ENCODE measurements at regions not wholly inside any gene's neighbourhood (a gene's known extent, or its start where the extent isn't known, plus 50 kb on each side); places are given as distances from the start of the nearest gene placed in this dataset.

DNA sequence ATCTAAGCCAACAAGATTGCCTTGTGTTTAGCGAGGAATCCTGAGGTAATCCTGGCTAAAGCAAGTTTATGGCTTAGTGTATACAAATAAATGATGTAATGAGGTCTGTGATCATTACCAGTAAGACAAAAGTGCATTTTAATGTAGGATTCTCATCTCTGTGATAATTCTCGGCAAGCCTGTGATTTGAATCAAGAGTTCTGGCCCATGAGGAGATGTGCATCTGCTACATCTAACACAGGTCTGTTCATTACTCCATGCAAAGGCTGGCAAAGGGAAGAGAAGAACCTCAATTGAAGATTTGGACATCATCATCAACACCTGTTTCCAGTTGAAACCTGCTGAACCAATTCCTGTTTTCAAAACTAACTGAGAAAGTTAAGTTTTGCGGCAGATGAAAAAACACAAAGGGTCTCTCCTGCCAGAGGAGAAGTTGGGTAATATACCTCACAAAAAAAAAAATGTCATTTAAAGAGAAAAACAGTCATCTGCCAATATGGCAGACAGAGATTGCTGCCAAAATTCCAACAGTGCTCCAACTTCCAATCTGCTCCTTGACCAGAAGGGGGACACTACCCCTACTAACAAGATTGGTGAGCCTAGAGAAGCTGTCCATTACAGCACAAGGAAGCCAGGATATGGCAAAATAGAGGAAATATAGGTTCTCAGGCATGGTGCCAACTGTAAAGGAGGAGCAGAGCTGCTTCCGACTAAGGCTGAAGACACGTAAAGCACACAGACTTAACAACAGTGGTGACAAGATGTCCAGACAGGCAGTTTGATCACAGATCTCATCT lies 453.7 kb downstream of the TTLL7 start:
- H3K9ac ChIP-seq (ENCODE audit: low read depth, low read length): no peak overlapping the region
- H2BK15ac ChIP-seq (ENCODE audit: low read depth, low read length): no peak overlapping the region
- H4K5ac ChIP-seq (ENCODE audit: low read depth, low read length): no peak overlapping the region
- dilution Hi-C loops (cut with HindIII; ENCODE audit: low sequenced_read_pairs, unreplicated experiment) (no loop called here), intact Hi-C loops (cut with micrococcal nuclease) (no loop called here), in situ Hi-C loops (cut with MboI; ENCODE audit: low sequenced_read_pairs) (no loop called here)
- no peak overlapping the region for H3K14ac ChIP-seq (replicated peaks; ENCODE audit: low read depth, low read length)
- no peak overlapping the region for H3K56ac ChIP-seq (ENCODE audit: extremely low read depth, insufficient read depth, low read length)
- H4K8ac ChIP-seq (ENCODE audit: low read depth in 2 of 2, low read length in 2 of 2): no peak overlapping the region
- H3K18ac ChIP-seq (ENCODE audit: low read depth, low read length): no peak overlapping the region
- no peak for ATAC-seq (ENCODE audit: low read depth)
- H4K20me1 ChIP-seq (ENCODE audit: insufficient read depth, low read length): no peaks in the 10 kb centered on the region
- no peaks in the 10 kb centered on the region for H3K9me1 ChIP-seq (ENCODE audit: insufficient read depth, low read length)
- WGBS, 2 experiments (ENCODE audit: extremely low coverage in 2 of 2, insufficient read length in 1 of 2): 82% methylated on average over 2 of the region's 5 CpGs; no CpG with 5 or more reads in 1 of the 2 experiments
- TF ChIP-seq RFX5 (IDR thresholded peaks at IDR 0.05; ENCODE audit: low read depth, low read length) (no peak), MXI1 (IDR thresholded peaks at IDR 0.05; ENCODE audit: borderline replicate concordance, low read depth, low read length) (no peak), MAZ (IDR thresholded peaks at IDR 0.05; ENCODE audit: borderline replicate concordance, low read depth, low read length) (no peak), RCOR1 (IDR thresholded peaks at IDR 0.05; ENCODE audit: insufficient replicate concordance, low read length) (no peak), FOS (IDR thresholded peaks at IDR 0.05; ENCODE audit: low read depth, low read length) (no peak), BHLHE40 (IDR thresholded peaks at IDR 0.05; ENCODE audit: low read depth, low read length) (no peak), CHD1 (IDR thresholded peaks at IDR 0.05; ENCODE audit: low read depth, low read length) (no peak), MAFK (IDR thresholded peaks at IDR 0.05; ENCODE audit: low read depth, low read length) (no peak), RAD21 (IDR thresholded peaks at IDR 0.05; ENCODE audit: low read length) (no peak)
- TF ChIP-seq, protein P1, sequence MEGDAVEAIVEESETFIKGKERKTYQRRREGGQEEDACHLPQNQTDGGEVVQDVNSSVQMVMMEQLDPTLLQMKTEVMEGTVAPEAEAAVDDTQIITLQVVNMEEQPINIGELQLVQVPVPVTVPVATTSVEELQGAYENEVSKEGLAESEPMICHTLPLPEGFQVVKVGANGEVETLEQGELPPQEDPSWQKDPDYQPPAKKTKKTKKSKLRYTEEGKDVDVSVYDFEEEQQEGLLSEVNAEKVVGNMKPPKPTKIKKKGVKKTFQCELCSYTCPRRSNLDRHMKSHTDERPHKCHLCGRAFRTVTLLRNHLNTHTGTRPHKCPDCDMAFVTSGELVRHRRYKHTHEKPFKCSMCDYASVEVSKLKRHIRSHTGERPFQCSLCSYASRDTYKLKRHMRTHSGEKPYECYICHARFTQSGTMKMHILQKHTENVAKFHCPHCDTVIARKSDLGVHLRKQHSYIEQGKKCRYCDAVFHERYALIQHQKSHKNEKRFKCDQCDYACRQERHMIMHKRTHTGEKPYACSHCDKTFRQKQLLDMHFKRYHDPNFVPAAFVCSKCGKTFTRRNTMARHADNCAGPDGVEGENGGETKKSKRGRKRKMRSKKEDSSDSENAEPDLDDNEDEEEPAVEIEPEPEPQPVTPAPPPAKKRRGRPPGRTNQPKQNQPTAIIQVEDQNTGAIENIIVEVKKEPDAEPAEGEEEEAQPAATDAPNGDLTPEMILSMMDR (conservative IDR thresholded peaks at IDR 0.05; ENCODE audit: low read depth, low read length): no peak
- TF ChIP-seq, protein P2, sequence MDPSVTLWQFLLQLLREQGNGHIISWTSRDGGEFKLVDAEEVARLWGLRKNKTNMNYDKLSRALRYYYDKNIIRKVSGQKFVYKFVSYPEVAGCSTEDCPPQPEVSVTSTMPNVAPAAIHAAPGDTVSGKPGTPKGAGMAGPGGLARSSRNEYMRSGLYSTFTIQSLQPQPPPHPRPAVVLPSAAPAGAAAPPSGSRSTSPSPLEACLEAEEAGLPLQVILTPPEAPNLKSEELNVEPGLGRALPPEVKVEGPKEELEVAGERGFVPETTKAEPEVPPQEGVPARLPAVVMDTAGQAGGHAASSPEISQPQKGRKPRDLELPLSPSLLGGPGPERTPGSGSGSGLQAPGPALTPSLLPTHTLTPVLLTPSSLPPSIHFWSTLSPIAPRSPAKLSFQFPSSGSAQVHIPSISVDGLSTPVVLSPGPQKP (IDR thresholded peaks at IDR 0.05; ENCODE audit: borderline replicate concordance, low read depth, low read length): no peak
- TF ChIP-seq, protein P3, sequence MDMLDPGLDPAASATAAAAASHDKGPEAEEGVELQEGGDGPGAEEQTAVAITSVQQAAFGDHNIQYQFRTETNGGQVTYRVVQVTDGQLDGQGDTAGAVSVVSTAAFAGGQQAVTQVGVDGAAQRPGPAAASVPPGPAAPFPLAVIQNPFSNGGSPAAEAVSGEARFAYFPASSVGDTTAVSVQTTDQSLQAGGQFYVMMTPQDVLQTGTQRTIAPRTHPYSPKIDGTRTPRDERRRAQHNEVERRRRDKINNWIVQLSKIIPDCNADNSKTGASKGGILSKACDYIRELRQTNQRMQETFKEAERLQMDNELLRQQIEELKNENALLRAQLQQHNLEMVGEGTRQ (IDR thresholded peaks at IDR 0.05; ENCODE audit: low read depth, low read length): no peak
- POLR2A ChIA-PET (ENCODE audit: unreplicated experiment): no interaction called here
- CTCF ChIA-PET: no interaction called here
- no peaks in the 10 kb centered on the region for H3K79me1 ChIP-seq (ENCODE audit: low read depth in 1 of 2, low read length in 2 of 2)
- no peak overlapping the region for H2BK20ac ChIP-seq (ENCODE audit: low read depth, low read length)
- H2AK5ac ChIP-seq (ENCODE audit: low read depth, low read length): no peak overlapping the region
- H3K4me1 ChIP-seq (ENCODE audit: control insufficient read depth, insufficient read depth, low read length): no peaks in the 10 kb centered on the region
- no peaks in the 10 kb centered on the region for H3K27me3 ChIP-seq (ENCODE audit: control insufficient read depth, insufficient read depth, low read length)
- H2BK120ac ChIP-seq (ENCODE audit: low read depth, low read length): no peak overlapping the region
- H2AFZ ChIP-seq (replicated peaks; ENCODE audit: low read length, poor library complexity): no peak overlapping the region
- H3K27ac ChIP-seq (ENCODE audit: insufficient read depth, low read length): no peak overlapping the region
- no TSS peak for BruUV-seq (replicated peaks)
- peaks cover 3% of the 10 kb centered on the region; the same call in 1 of the 2 replicates for H3K9me3 ChIP-seq (ENCODE audit: control insufficient read depth, insufficient read depth, low read length)
- H3K36me3 ChIP-seq (ENCODE audit: control insufficient read depth, insufficient read depth, low read length): no peaks in the 10 kb centered on the region
- H3K4ac ChIP-seq (ENCODE audit: low read depth, low read length): no peak overlapping the region
- no peak overlapping the region for H4K91ac ChIP-seq (ENCODE audit: insufficient read depth, low read depth, low read length)
- H3K4me3 ChIP-seq (ENCODE audit: insufficient read depth, low read depth, low read length): no peak overlapping the region
- DNase-seq: no peak
- H3K4me2 ChIP-seq (ENCODE audit: low read depth, low read length): no peak overlapping the region
- H2AK9ac ChIP-seq (replicated peaks; ENCODE audit: low read depth, low read length, poor library complexity): no peak overlapping the region
- no peak overlapping the region for H2BK5ac ChIP-seq (ENCODE audit: low read depth, low read length, poor library complexity, severe bottlenecking)
- H3K23ac ChIP-seq (ENCODE audit: low read depth, low read length): no peak overlapping the region
